Mucosa of stomach (tissue), 1 donor: ENCODE measurements at regions not wholly inside any gene's neighbourhood (a gene's known extent, or its start where the extent isn't known, plus 50 kb on each side); places are given as distances from the start of the nearest gene placed in this dataset.

Source experiments
- H3K27me3 ChIP-seq: one replicate; pipeline ENCODE4 v1.7.0; 2013; ENCODE audit warnings: mild to moderate bottlenecking, low read length; ENCODE audit not compliant: control insufficient read depth, insufficient read depth
- H3K36me3 ChIP-seq: one replicate; pipeline ENCODE4 v1.7.0; 2013; ENCODE audit warnings: low read length; ENCODE audit not compliant: control insufficient read depth, insufficient read depth
- H3K4me1 ChIP-seq: one replicate; pipeline ENCODE4 v1.7.0; 2013; ENCODE audit warnings: mild to moderate bottlenecking, low read length; ENCODE audit not compliant: control insufficient read depth, insufficient read depth
- H3K4me3 ChIP-seq: one replicate; pipeline ENCODE4 v1.7.0; 2013; ENCODE audit warnings: low read length
- H3K9ac ChIP-seq: one replicate; pipeline ENCODE4 v1.7.0; 2013; ENCODE audit warnings: mild to moderate bottlenecking, low read length, moderate library complexity
- H3K9me3 ChIP-seq: one replicate; pipeline ENCODE4 v1.7.0; 2013; ENCODE audit warnings: mild to moderate bottlenecking, low read length, moderate library complexity; ENCODE audit not compliant: control insufficient read depth
- donor health status: Pancreatic carcinoma.

- no peak overlapping the region for H3K4me3 ChIP-seq
- no peaks in the 10 kb centered on the region for H3K36me3 ChIP-seq
- H3K9me3 ChIP-seq = no peaks in the 10 kb centered on the region
- no peaks in the 10 kb centered on the region for H3K27me3 ChIP-seq
- H3K9ac ChIP-seq = no peak overlapping the region
- no peaks in the 10 kb centered on the region for H3K4me1 ChIP-seq
These were observed 634.4 kb upstream of the C9orf72 start for GRCh38 chr9:28207657-28208056.

GRCh38 chr9:28209130-28209529, 635.8 kb upstream of the C9orf72 start:
- Histone ChIP-seq H3K27me3 (no peaks in the 10 kb centered on the region), H3K9me3 (no peaks in the 10 kb centered on the region), H3K9ac (no peak overlapping the region), H3K4me1 (no peaks in the 10 kb centered on the region), H3K36me3 (no peaks in the 10 kb centered on the region), H3K4me3 (no peak overlapping the region)

GRCh38 chr9:28212979-28213378, 639.7 kb upstream of the C9orf72 start:
- Histone ChIP-seq H3K9ac (no peak overlapping the region), H3K4me3 (no peak overlapping the region), H3K4me1 (no peaks in the 10 kb centered on the region), H3K27me3 (no peaks in the 10 kb centered on the region), H3K9me3 (no peaks in the 10 kb centered on the region), H3K36me3 (no peaks in the 10 kb centered on the region)

- Histone ChIP-seq H3K4me3 (no peak overlapping the region), H3K9ac (no peak overlapping the region), H3K9me3 (no peaks in the 10 kb centered on the region), H3K36me3 (no peaks in the 10 kb centered on the region), H3K27me3 (no peaks in the 10 kb centered on the region), H3K4me1 (no peaks in the 10 kb centered on the region)
These were observed 642.4 kb upstream of the C9orf72 start for GRCh38 chr9:28215536-28216299.

- Histone ChIP-seq H3K36me3 (no peaks in the 10 kb centered on the region), H3K9ac (no peak overlapping the region), H3K4me3 (no peak overlapping the region), H3K4me1 (no peaks in the 10 kb centered on the region), H3K9me3 (no peaks in the 10 kb centered on the region), H3K27me3 (no peaks in the 10 kb centered on the region)
These were observed 659.4 kb upstream of the C9orf72 start for GRCh38 chr9:28232686-28233085.

GRCh38 chr9:28234133-28234893, 661.0 kb upstream of the C9orf72 start:
- H3K36me3 ChIP-seq = no peaks in the 10 kb centered on the region

GRCh38 chr9:28234894-28235277, 661.6 kb upstream of the C9orf72 start:
- Histone ChIP-seq H3K9me3 (no peaks in the 10 kb centered on the region), H3K9ac (no peak overlapping the region), H3K4me1 (no peaks in the 10 kb centered on the region), H3K4me3 (no peak overlapping the region), H3K27me3 (no peaks in the 10 kb centered on the region), H3K36me3 (no peaks in the 10 kb centered on the region)

More at GRCh38 chr9:28234133-28234893, 661.0 kb upstream of the C9orf72 start:
- Histone ChIP-seq H3K9me3 (no peaks in the 10 kb centered on the region), H3K27me3 (no peaks in the 10 kb centered on the region), H3K9ac (no peak overlapping the region), H3K4me1 (no peaks in the 10 kb centered on the region), H3K4me3 (no peak overlapping the region)

GRCh38 chr9:28249424-28249823, 676.1 kb upstream of the C9orf72 start:
- no peaks in the 10 kb centered on the region for H3K36me3 ChIP-seq
- H3K27me3 ChIP-seq = no peaks in the 10 kb centered on the region
- H3K4me3 ChIP-seq = no peak overlapping the region
- no peak overlapping the region for H3K9ac ChIP-seq
- no peaks in the 10 kb centered on the region for H3K4me1 ChIP-seq
- no peaks in the 10 kb centered on the region for H3K9me3 ChIP-seq

GRCh38 chr9:28255174-28255573, 681.9 kb upstream of the C9orf72 start:
- H3K27me3 ChIP-seq = no peaks in the 10 kb centered on the region
- H3K4me1 ChIP-seq = no peaks in the 10 kb centered on the region
- no peaks in the 10 kb centered on the region for H3K36me3 ChIP-seq
- no peaks in the 10 kb centered on the region for H3K9me3 ChIP-seq
- H3K9ac ChIP-seq = no peak overlapping the region
- H3K4me3 ChIP-seq = no peak overlapping the region

- no peak overlapping the region for H3K9ac ChIP-seq
These were observed 687.0 kb upstream of the C9orf72 start for GRCh38 chr9:28260330-28260729.

GRCh38 chr9:28264368-28264767, 691.1 kb upstream of the C9orf72 start:
- Histone ChIP-seq H3K9me3 (no peaks in the 10 kb centered on the region), H3K36me3 (no peaks in the 10 kb centered on the region), H3K4me3 (no peak overlapping the region), H3K4me1 (no peaks in the 10 kb centered on the region), H3K9ac (no peak overlapping the region), H3K27me3 (no peaks in the 10 kb centered on the region)

More at GRCh38 chr9:28260330-28260729, 687.0 kb upstream of the C9orf72 start:
- Histone ChIP-seq H3K36me3 (no peaks in the 10 kb centered on the region), H3K9me3 (no peaks in the 10 kb centered on the region), H3K4me1 (no peaks in the 10 kb centered on the region), H3K27me3 (no peaks in the 10 kb centered on the region), H3K4me3 (no peak overlapping the region)

- H3K4me1 ChIP-seq = no peaks in the 10 kb centered on the region
- H3K9me3 ChIP-seq = no peaks in the 10 kb centered on the region
- no peaks in the 10 kb centered on the region for H3K36me3 ChIP-seq
These were observed 694.1 kb upstream of the C9orf72 start for GRCh38 chr9:28267351-28267750.

More at GRCh38 chr9:28267351-28267750, 694.1 kb upstream of the C9orf72 start:
- H3K4me3 ChIP-seq = no peak overlapping the region
- H3K27me3 ChIP-seq = no peaks in the 10 kb centered on the region
- no peak overlapping the region for H3K9ac ChIP-seq
